Loucy (cell line): ENCODE measurements at regions not wholly inside any gene's neighbourhood (a gene's known extent, or its start where the extent isn't known, plus 50 kb on each side); places are given as distances from the start of the nearest gene placed in this dataset.

Experiments
- EZH2phosphoT487 ChIP-seq: fragments of 200-600 bp; IDR thresholded peaks from 2 replicates; pipeline ENCODE4 v1.6.1; 2018; ENCODE audit warnings: antibody characterized with exemption, mild to moderate bottlenecking, moderate library complexity, borderline replicate concordance
- TF ChIP-seq, protein P1 (sequence below): fragments of 200-600 bp; sonication (generic); conservative IDR thresholded peaks from 2 replicates; pipeline ENCODE4 v1.5.1; 2014; ENCODE audit warnings: mild to moderate bottlenecking, antibody characterized with exemption, low read length

DNA sequence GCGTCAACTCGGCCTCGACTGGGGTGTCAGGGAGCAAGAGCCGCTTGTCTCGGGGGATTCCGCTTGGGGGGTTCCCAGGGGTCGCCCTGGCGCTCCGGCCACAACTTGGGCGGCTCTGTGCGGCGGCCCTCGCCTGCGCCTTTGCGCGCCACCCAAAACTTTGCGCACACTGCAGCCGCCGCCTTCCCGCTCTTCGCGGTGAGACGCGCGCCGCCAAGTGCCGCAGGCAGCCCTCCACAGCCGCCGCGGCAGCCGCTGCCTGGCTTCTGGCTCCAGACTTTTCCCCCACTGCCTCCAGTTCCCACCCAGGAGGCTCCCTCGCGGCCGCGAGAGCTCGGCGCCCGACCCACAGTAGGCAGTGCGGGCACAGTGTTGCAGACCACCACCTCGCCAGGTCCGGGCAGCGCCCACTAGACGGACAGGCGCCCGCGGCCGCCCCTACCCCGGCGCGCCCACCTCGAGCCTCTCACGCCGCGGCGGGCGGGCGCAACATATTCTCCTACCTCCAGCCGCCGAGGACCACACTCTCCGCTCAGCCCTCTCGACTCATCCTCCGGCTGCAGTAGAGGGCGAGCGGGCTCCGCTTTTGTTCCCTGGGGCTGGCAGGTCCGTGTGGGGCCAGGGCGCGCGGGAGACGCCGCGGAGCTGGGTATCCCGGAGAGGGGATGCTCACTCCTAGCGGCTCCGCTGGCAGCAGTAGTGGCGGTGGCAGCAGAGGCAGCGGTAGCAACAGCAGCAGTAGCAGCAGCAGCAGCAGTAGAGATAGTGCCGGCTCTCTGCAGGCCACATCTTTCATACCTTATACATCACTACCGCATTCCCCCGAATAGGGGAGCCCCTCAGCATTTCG lies 296.6 kb downstream of the OMA1 start:
- TF ChIP-seq, protein P1, sequence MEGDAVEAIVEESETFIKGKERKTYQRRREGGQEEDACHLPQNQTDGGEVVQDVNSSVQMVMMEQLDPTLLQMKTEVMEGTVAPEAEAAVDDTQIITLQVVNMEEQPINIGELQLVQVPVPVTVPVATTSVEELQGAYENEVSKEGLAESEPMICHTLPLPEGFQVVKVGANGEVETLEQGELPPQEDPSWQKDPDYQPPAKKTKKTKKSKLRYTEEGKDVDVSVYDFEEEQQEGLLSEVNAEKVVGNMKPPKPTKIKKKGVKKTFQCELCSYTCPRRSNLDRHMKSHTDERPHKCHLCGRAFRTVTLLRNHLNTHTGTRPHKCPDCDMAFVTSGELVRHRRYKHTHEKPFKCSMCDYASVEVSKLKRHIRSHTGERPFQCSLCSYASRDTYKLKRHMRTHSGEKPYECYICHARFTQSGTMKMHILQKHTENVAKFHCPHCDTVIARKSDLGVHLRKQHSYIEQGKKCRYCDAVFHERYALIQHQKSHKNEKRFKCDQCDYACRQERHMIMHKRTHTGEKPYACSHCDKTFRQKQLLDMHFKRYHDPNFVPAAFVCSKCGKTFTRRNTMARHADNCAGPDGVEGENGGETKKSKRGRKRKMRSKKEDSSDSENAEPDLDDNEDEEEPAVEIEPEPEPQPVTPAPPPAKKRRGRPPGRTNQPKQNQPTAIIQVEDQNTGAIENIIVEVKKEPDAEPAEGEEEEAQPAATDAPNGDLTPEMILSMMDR: no peak
- no peak for TF ChIP-seq EZH2phosphoT487
